Osteocyte (in vitro differentiated cells): ENCODE measurements at regions not wholly inside any gene's neighbourhood (a gene's known extent, or its start where the extent isn't known, plus 50 kb on each side); places are given as distances from the start of the nearest gene placed in this dataset.

Experiments
- DNase-seq: peaks from one replicate; pipeline ENCODE4 v3.0.0; 2021; ENCODE audit warnings: mixed read lengths; ENCODE audit not compliant: unreplicated experiment; ENCODE audit errors: extremely low spot score
- H3K27ac Mint-ChIP-seq: one replicate; pipeline ENCODE4 v1.8.0; 2021; ENCODE audit warnings: mild to moderate bottlenecking, mixed read lengths; ENCODE audit not compliant: unreplicated experiment
- H3K27me3 Mint-ChIP-seq: one replicate; pipeline ENCODE4 v1.8.0; 2021; ENCODE audit warnings: mixed read lengths; ENCODE audit not compliant: unreplicated experiment
- H3K36me3 Mint-ChIP-seq: one replicate; pipeline ENCODE4 v1.8.0; 2021; ENCODE audit warnings: mixed read lengths; ENCODE audit not compliant: unreplicated experiment
- H3K4me1 Mint-ChIP-seq: one replicate; pipeline ENCODE4 v1.8.0; 2021; ENCODE audit warnings: mixed read lengths; ENCODE audit not compliant: unreplicated experiment
- H3K4me3 Mint-ChIP-seq: one replicate; pipeline ENCODE4 v1.8.0; 2021; ENCODE audit warnings: mild to moderate bottlenecking, moderate library complexity, mixed read lengths; ENCODE audit not compliant: unreplicated experiment
- H3K9me3 Mint-ChIP-seq: one replicate; pipeline ENCODE4 v1.8.0; 2021; ENCODE audit warnings: mixed read lengths; ENCODE audit not compliant: unreplicated experiment
- CTCF ChIP-seq: fragments of 200-600 bp; sonication (generic); IDR thresholded peaks from 2 replicates; pipeline ENCODE4 v1.5.0; 2021; ENCODE audit warnings: antibody characterized with exemption, mild to moderate bottlenecking, moderate library complexity

- DNase-seq, result no peak
- Mint-ChIP-seq H3K4me1 (no peaks in the 10 kb centered on the region), H3K27ac (no peak overlapping the region), H3K4me3 (no peak overlapping the region), H3K27me3 (no peaks in the 10 kb centered on the region), H3K36me3 (no peaks in the 10 kb centered on the region), H3K9me3 (peaks cover 7% of the 10 kb centered on the region)
- no peak for TF ChIP-seq CTCF
Observed at GRCh38 chr16:17532338-17532995, 61.7 kb upstream of the XYLT1 start.

GRCh38 chr16:17529982-17530760 is 59.4 kb upstream of the XYLT1 start:
- TF ChIP-seq CTCF, result no peak
- Mint-ChIP-seq H3K9me3 (peaks cover 12% of the 10 kb centered on the region), H3K4me1 (no peaks in the 10 kb centered on the region), H3K4me3 (no peak overlapping the region), H3K27me3 (no peaks in the 10 kb centered on the region), H3K27ac (no peak overlapping the region), H3K36me3 (no peaks in the 10 kb centered on the region)
- no peak for DNase-seq

- no peak for TF ChIP-seq CTCF
- no peak for DNase-seq
- H3K36me3 Mint-ChIP-seq, result no peaks in the 10 kb centered on the region
- H3K4me1 Mint-ChIP-seq, result no peaks in the 10 kb centered on the region
- H3K9me3 Mint-ChIP-seq, result peaks cover 12% of the 10 kb centered on the region
- H3K4me3 Mint-ChIP-seq, result no peak overlapping the region
- no peaks in the 10 kb centered on the region for H3K27me3 Mint-ChIP-seq
- no peak overlapping the region for H3K27ac Mint-ChIP-seq
Observed at GRCh38 chr16:17526956-17527937, 56.5 kb upstream of the XYLT1 start.

GRCh38 chr16:17524656-17525055 is 53.9 kb upstream of the XYLT1 start:
- Mint-ChIP-seq H3K27me3 (no peaks in the 10 kb centered on the region), H3K4me3 (no peak overlapping the region), H3K36me3 (no peaks in the 10 kb centered on the region), H3K27ac (no peak overlapping the region), H3K9me3 (peaks cover 7% of the 10 kb centered on the region), H3K4me1 (no peaks in the 10 kb centered on the region)
- DNase-seq, result no peak
- no peak for TF ChIP-seq CTCF
